Activated T-cell treated with anti-CD3 and anti-CD28 coated beads, Interleukin-2, amount 50 U/mL, for 48 hours (primary cell): ENCODE measurements at regions not wholly inside any gene's neighbourhood (a gene's known extent, or its start where the extent isn't known, plus 50 kb on each side); places are given as distances from the start of the nearest gene placed in this dataset.

Source experiments
- DNase-seq, 2 experiments: peaks; one replicate each; pipeline ENCODE4 v3.0.0-alpha.2; 2020

GRCh38 chr1:231108516-231109302 is 53.1 kb upstream of the TRIM67 start:
- DNase-seq: no peak

- DNase-seq: no peak
Observed at GRCh38 chr1:231107600-231108326, 54.1 kb upstream of the TRIM67 start.

- DNase-seq: no peak
Observed at GRCh38 chr1:231107151-231107550, 54.7 kb upstream of the TRIM67 start.

GRCh38 chr1:231106347-231106746 is 55.5 kb upstream of the TRIM67 start:
- no peak for DNase-seq

GRCh38 chr1:231104917-231105316 is 56.9 kb upstream of the TRIM67 start:
- no peak for DNase-seq

- no peak for DNase-seq
Observed at GRCh38 chr1:231103961-231104360, 57.9 kb upstream of the TRIM67 start.

GRCh38 chr1:231099996-231100767 is 60.1 kb upstream of the FAM89A start:
- DNase-seq: no peak

- no peak for DNase-seq
Observed at GRCh38 chr1:231099311-231099710, 59.3 kb upstream of the FAM89A start.

- DNase-seq: no peak
Observed at GRCh38 chr1:231095595-231095994, 55.5 kb upstream of the FAM89A start.

- no peak for DNase-seq
Observed at GRCh38 chr1:231094421-231094820, 54.4 kb upstream of the FAM89A start.

- DNase-seq: no peak
Observed at GRCh38 chr1:231093156-231093922, 53.3 kb upstream of the FAM89A start.

- no peak for DNase-seq
Observed at GRCh38 chr1:231092380-231092779, 52.3 kb upstream of the FAM89A start.

GRCh38 chr1:231091831-231092301 is 51.8 kb upstream of the FAM89A start:
- peak; percentile 58 to 60 for DNase-seq

GRCh38 chr1:231091415-231091814 is 51.4 kb upstream of the FAM89A start:
- no peak for DNase-seq
